ENCODE measurements at regions not wholly inside any gene's neighbourhood (a gene's known extent, or its start where the extent isn't known, plus 50 kb on each side); places are given as distances from the start of the nearest gene placed in this dataset.

- TF ChIP-seq CBX5 (IDR thresholded peaks at IDR 0.05; ENCODE audit: low read depth, low read length) (no peak), EZH2 (IDR thresholded peaks at IDR 0.05; ENCODE audit: low read depth, low read length, severe bottlenecking) (no peak), ATF3 (IDR thresholded peaks at IDR 0.05; ENCODE audit: insufficient read depth, low read depth, low read length) (no peak), HDAC6 (IDR thresholded peaks at IDR 0.05; ENCODE audit: low read depth, low read length) (no peak)
Observed at GRCh38 chr6:169960521-169960885, 209.1 kb downstream of the ERMARD start (continued).

All from H1 (cell line).